Spleen (tissue), 11 donors: ENCODE measurements at regions not wholly inside any gene's neighbourhood (a gene's known extent, or its start where the extent isn't known, plus 50 kb on each side); places are given as distances from the start of the nearest gene placed in this dataset.

Source experiments
- DNase-seq: peaks from one replicate; pipeline ENCODE4 v3.0.0-alpha.2; 2020
- H3K27ac ChIP-seq, 8 donors: fragments of 200-600 bp; sonication (generic) in 7 of 8; 1 replicate in 4 of 8; 2 replicates in 4 of 8; pipeline versions ENCODE4 v1.5.0 to v1.8.0; 2016 to 2021; ENCODE audit warnings: inconsistent platforms in 4 of 8, mild to moderate bottlenecking in 4 of 8, moderate library complexity in 1 of 8
- H3K27me3 ChIP-seq, 7 donors: fragments of 200-600 bp; sonication (generic) in 6 of 7; replicated peaks in 1 of 7; 1 replicate in 4 of 7; 2 replicates in 3 of 7; pipeline versions ENCODE4 v1.5.0 to v1.8.0; 2016 to 2021; ENCODE audit warnings: inconsistent platforms in 3 of 7, mild to moderate bottlenecking in 1 of 7
- H3K36me3 ChIP-seq, 6 donors: fragments of 200-600 bp; sonication (generic) in 5 of 6; 1 replicate in 4 of 6; 2 replicates in 2 of 6; pipeline versions ENCODE4 v1.5.0 to v1.8.0; 2016 to 2021; ENCODE audit warnings: inconsistent platforms in 2 of 6
- H3K4me1 ChIP-seq, 6 donors: fragments of 200-600 bp; sonication (generic) in 5 of 6; 1 replicate in 3 of 6; 2 replicates in 3 of 6; pipeline versions ENCODE4 v1.5.0 to v1.8.0; 2016 to 2021; ENCODE audit warnings: inconsistent platforms in 3 of 6
- H3K4me3 ChIP-seq, 8 donors: fragments of 200-600 bp; sonication (generic) in 7 of 8; 1 replicate in 4 of 8; 2 replicates in 4 of 8; pipeline versions ENCODE4 v1.5.0 to v1.8.0; 2016 to 2021; ENCODE audit warnings: inconsistent platforms in 4 of 8, mild to moderate bottlenecking in 4 of 8, moderate library complexity in 2 of 8
- H3K9me3 ChIP-seq, 8 donors: fragments of 200-600 bp; sonication (generic) in 7 of 8; 1 replicate in 4 of 8; 2 replicates in 4 of 8; pipeline versions ENCODE4 v1.5.0 to v1.8.0; 2016 to 2021; ENCODE audit warnings: inconsistent platforms in 4 of 8
- POLR2A ChIP-seq, 3 donors: fragments of 450-650 bp; IDR thresholded peaks; one replicate each; pipeline ENCODE4 v1.5.1; 2017; ENCODE audit warnings: antibody characterized with exemption in 3 of 3, mild to moderate bottlenecking in 1 of 3
- POLR2AphosphoS5 ChIP-seq, 3 donors: sonication (generic); formaldehyde crosslinking; IDR thresholded peaks; one replicate each; pipeline ENCODE4 v1.5.1; 2017; ENCODE audit warnings: antibody characterized with exemption in 3 of 3
- WGBS, 5 donors: extraction: QIAGEN DNeasy Blood & Tissue Kit in 3 of 5; methylation state at CpG; one replicate each; pipeline versions ENCODE4 v1.1.5 to v1.1.7; 2013 to 2018; 5-methylcytosine and 5-hydroxymethylcytosine counted together
- intact Hi-C: fragments of 100-400 bp; cut with DNase I; formaldehyde crosslinking; loops from one replicate; pipeline ENCODE4 v1.15.0; 2023; ENCODE audit warnings: low total_unique reads
- TF ChIP-seq, protein P1 (sequence below), 11 experiments: fragments of 200-600 bp in 7 of 11; fragments of 450-650 bp in 4 of 11; sonication (generic) in 4 of 11; IDR thresholded peaks in 8 of 11; conservative IDR thresholded peaks in 3 of 11; 1 replicate in 7 of 11; 2 replicates in 4 of 11; pipeline versions ENCODE4 v1.4.0 to v1.8.0; 2016 to 2021; ENCODE audit warnings: antibody characterized with exemption in 11 of 11, inconsistent platforms in 4 of 11, mild to moderate bottlenecking in 1 of 11
- donor health status: healthy with polysubstance abuse.
- donor health status: DM: no; HTN: no; CAD: no; lungs with moderate emphysema.
- donor health status: DM: no; HTN: no; CAD: no.
- donor health status: Bipolar disorder and iron deficiency.
- donor health status: healthy.
- donor health status: DM: no; HTN: no; CAD: no.
- donor health status: DM: yes; HTN: yes; CAD: no.

DNA sequence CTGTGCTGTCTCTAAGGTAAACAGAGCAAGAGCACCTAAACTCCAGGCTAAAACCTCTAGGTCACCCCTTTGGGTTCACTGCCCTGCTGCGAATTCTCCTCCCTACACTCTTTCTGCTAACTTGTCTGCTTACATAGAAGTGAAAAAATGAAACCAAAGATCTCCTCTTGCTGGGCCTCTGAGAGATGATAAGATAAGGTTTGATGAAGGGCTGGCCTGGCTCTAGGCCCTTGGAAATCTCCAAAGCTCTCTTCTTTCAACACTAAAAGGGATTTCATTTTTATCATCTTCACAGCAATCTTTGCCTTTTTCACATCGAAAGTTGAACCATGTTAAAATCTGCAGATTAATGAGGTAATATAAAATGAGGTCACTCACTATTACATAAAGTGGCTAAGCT lies 450.8 kb upstream of the TLE4 start:
- no peak for DNase-seq
- WGBS, 5 donors = 70 to 97% (median 71%) methylated on average over 2 of the region's 2 CpGs
- no peak overlapping the region for H3K4me3 ChIP-seq
- H3K9me3 ChIP-seq = no peaks in the 10 kb centered on the region
- H3K36me3 ChIP-seq = no peaks in the 10 kb centered on the region
- intact Hi-C loops = no loop called here
- no peaks in the 10 kb centered on the region for H3K4me1 ChIP-seq
- TF ChIP-seq, protein P1, sequence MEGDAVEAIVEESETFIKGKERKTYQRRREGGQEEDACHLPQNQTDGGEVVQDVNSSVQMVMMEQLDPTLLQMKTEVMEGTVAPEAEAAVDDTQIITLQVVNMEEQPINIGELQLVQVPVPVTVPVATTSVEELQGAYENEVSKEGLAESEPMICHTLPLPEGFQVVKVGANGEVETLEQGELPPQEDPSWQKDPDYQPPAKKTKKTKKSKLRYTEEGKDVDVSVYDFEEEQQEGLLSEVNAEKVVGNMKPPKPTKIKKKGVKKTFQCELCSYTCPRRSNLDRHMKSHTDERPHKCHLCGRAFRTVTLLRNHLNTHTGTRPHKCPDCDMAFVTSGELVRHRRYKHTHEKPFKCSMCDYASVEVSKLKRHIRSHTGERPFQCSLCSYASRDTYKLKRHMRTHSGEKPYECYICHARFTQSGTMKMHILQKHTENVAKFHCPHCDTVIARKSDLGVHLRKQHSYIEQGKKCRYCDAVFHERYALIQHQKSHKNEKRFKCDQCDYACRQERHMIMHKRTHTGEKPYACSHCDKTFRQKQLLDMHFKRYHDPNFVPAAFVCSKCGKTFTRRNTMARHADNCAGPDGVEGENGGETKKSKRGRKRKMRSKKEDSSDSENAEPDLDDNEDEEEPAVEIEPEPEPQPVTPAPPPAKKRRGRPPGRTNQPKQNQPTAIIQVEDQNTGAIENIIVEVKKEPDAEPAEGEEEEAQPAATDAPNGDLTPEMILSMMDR (IDR thresholded peaks at IDR 0.05 in 8 of 11, conservative IDR thresholded peaks at IDR 0.05 in 3 of 11) = no peak
- TF ChIP-seq POLR2A (IDR thresholded peaks at IDR 0.05) (no peak), POLR2AphosphoS5 (IDR thresholded peaks at IDR 0.05) (no peak)
- H3K27ac ChIP-seq = no peak overlapping the region
- H3K27me3 ChIP-seq = no peaks in the 10 kb centered on the region

- WGBS, 5 donors = 79 to 94% (median 88%) methylated on average over 4 of the region's 4 CpGs
- no peak for TF ChIP-seq POLR2AphosphoS5 (IDR thresholded peaks at IDR 0.05)
- TF ChIP-seq, protein P1 (IDR thresholded peaks at IDR 0.05 in 8 of 11, conservative IDR thresholded peaks at IDR 0.05 in 3 of 11) = no peak
- no peak for TF ChIP-seq POLR2A (IDR thresholded peaks at IDR 0.05)
- Histone ChIP-seq H3K9me3 (no peaks in the 10 kb centered on the region), H3K4me1 (no peaks in the 10 kb centered on the region), H3K27ac (no peak overlapping the region), H3K36me3 (no peaks in the 10 kb centered on the region), H3K27me3 (no peaks in the 10 kb centered on the region), H3K4me3 (no peak overlapping the region)
- no peak for DNase-seq
- intact Hi-C loops = no loop called here
These were observed 448.4 kb upstream of the TLE4 start for GRCh38 chr9:79123415-79123814.

GRCh38 chr9:79127661-79128060 lies 444.1 kb upstream of the TLE4 start:
- TF ChIP-seq, protein P1 (IDR thresholded peaks at IDR 0.05 in 8 of 11, conservative IDR thresholded peaks at IDR 0.05 in 3 of 11) = no peak
- TF ChIP-seq POLR2A (IDR thresholded peaks at IDR 0.05) (no peak), POLR2AphosphoS5 (IDR thresholded peaks at IDR 0.05) (no peak)
- intact Hi-C loops = no loop called here
- no peak overlapping the region for H3K27ac ChIP-seq
- no peak overlapping the region for H3K4me3 ChIP-seq
- H3K9me3 ChIP-seq = no peaks in the 10 kb centered on the region
- no peaks in the 10 kb centered on the region for H3K36me3 ChIP-seq
- H3K27me3 ChIP-seq = no peaks in the 10 kb centered on the region
- no peak for DNase-seq
- H3K4me1 ChIP-seq = peaks cover 0 to 11% (median 0%) of the 10 kb centered on the region in 6 donors
- 36 to 60% (median 41%) methylated on average over 4 of the region's 4 CpGs for WGBS, 5 donors

DNA sequence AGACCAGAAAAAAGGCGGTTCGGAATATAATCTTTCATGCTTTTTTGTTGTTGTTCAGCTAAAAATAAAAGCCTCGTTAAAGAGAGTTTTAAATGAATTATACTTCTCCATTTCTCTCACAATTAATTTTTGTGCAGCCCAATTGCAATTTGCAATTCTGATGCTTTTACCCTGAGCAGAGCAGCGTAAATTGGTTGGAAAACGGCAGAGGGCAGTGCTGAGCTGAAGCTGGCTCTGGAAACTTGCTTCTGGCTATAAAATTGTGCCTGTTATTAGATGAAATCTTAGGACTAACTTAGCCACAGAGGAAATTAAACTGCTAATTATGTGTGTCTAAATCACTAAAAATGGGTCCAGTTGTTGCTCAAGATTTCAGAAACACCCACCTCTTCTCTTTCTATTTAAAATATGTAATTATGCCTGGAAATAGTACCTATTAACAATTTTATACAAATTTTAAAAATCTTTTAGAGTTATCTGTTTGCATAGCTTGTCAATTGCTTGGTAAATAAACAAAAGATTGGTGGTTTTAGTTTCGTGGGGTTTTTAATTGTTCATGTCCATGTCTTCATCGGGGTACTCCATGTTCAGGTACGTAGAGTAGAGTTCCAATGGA lies 441.8 kb upstream of the TLE4 start:
- Histone ChIP-seq H3K36me3 (no peaks in the 10 kb centered on the region), H3K4me3 (no peak overlapping the region), H3K27ac (no peak overlapping the region), H3K9me3 (no peaks in the 10 kb centered on the region), H3K27me3 (no peaks in the 10 kb centered on the region), H3K4me1 (peaks cover 0 to 11% (median 0%) of the 10 kb centered on the region in 6 donors)
- intact Hi-C loops = no loop called here
- TF ChIP-seq POLR2AphosphoS5 (IDR thresholded peaks at IDR 0.05) (no peak), POLR2A (IDR thresholded peaks at IDR 0.05) (no peak)
- TF ChIP-seq, protein P1 (IDR thresholded peaks at IDR 0.05 in 8 of 11, conservative IDR thresholded peaks at IDR 0.05 in 3 of 11) = peak in 8 of 11 experiments; percentile 29 to 66 (median 52)
- no peak for DNase-seq
- WGBS, 5 donors = 44 to 54% (median 46%) methylated on average over 8 of the region's 8 CpGs
